ENCODE measurements at regions not wholly inside any gene's neighbourhood (a gene's known extent, or its start where the extent isn't known, plus 50 kb on each side); places are given as distances from the start of the nearest gene placed in this dataset.

- ATAC-seq (no peak), DNase-seq (no peak)
- H3K36me3 ChIP-seq (replicated peaks in 1 of 2; ENCODE audit: insufficient read depth in 1 of 2, low read depth in 2 of 2): no peaks in the 10 kb centered on the region
- no peaks in the 10 kb centered on the region for H3K9me3 ChIP-seq
- intact Hi-C loops (cut with DNase I): loop anchor here (10.0 kb wide), 1 partner anchor 143 kb away; no protein-coding TSS in a partner anchor
- no peaks in the 10 kb centered on the region for H3K27me3 ChIP-seq
- WGBS, 2 donors: 69 to 82% methylated on average over 6 of the region's 6 CpGs
- H3K4me3 ChIP-seq: no peak overlapping the region
- TF ChIP-seq POLR2A (IDR thresholded peaks at IDR 0.05): no peak
- TF ChIP-seq, protein P1, sequence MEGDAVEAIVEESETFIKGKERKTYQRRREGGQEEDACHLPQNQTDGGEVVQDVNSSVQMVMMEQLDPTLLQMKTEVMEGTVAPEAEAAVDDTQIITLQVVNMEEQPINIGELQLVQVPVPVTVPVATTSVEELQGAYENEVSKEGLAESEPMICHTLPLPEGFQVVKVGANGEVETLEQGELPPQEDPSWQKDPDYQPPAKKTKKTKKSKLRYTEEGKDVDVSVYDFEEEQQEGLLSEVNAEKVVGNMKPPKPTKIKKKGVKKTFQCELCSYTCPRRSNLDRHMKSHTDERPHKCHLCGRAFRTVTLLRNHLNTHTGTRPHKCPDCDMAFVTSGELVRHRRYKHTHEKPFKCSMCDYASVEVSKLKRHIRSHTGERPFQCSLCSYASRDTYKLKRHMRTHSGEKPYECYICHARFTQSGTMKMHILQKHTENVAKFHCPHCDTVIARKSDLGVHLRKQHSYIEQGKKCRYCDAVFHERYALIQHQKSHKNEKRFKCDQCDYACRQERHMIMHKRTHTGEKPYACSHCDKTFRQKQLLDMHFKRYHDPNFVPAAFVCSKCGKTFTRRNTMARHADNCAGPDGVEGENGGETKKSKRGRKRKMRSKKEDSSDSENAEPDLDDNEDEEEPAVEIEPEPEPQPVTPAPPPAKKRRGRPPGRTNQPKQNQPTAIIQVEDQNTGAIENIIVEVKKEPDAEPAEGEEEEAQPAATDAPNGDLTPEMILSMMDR (IDR thresholded peaks at IDR 0.05): no peak
- H3K4me1 ChIP-seq: no peaks in the 10 kb centered on the region
- no peak overlapping the region for H3K27ac ChIP-seq
Measured at GRCh38 chr9:93822229-93822628, 132.9 kb downstream of the BARX1 start.

- intact Hi-C loops (cut with DNase I): loop anchor here (10.0 kb wide), 1 partner anchor 143 kb away; no protein-coding TSS in a partner anchor
- no peak overlapping the region for H3K4me3 ChIP-seq
Measured at GRCh38 chr9:93821307-93821703, 133.8 kb downstream of the BARX1 start.

GRCh38 chr9:93820667-93821306 is 134.4 kb downstream of the BARX1 start:
- Histone ChIP-seq H3K27ac (no peak overlapping the region), H3K27me3 (no peaks in the 10 kb centered on the region), H3K9me3 (no peaks in the 10 kb centered on the region), H3K4me1 (no peaks in the 10 kb centered on the region), H3K36me3 (replicated peaks in 1 of 2; ENCODE audit: insufficient read depth in 1 of 2, low read depth in 2 of 2) (no peaks in the 10 kb centered on the region), H3K4me3 (no peak overlapping the region)
- no peak for TF ChIP-seq POLR2A (IDR thresholded peaks at IDR 0.05)
- TF ChIP-seq, protein P1 (IDR thresholded peaks at IDR 0.05): no peak
- DNase-seq: no peak
- intact Hi-C loops (cut with DNase I): loop anchor here (10.0 kb wide), 1 partner anchor 144 kb away; no protein-coding TSS in a partner anchor
- WGBS, 2 donors: 47% methylated on average over 6 of the region's 6 CpGs
- ATAC-seq: no peak

More at GRCh38 chr9:93821307-93821703, 133.8 kb downstream of the BARX1 start:
- no peaks in the 10 kb centered on the region for H3K36me3 ChIP-seq (replicated peaks in 1 of 2; ENCODE audit: insufficient read depth in 1 of 2, low read depth in 2 of 2)
- H3K27me3 ChIP-seq: no peaks in the 10 kb centered on the region
- no peak for TF ChIP-seq POLR2A (IDR thresholded peaks at IDR 0.05)
- TF ChIP-seq, protein P1 (IDR thresholded peaks at IDR 0.05): no peak
- H3K27ac ChIP-seq: no peak overlapping the region
- no peak for DNase-seq
- WGBS, 2 donors: 76 to 88% methylated on average over 2 of the region's 2 CpGs
- ATAC-seq: no peak
- H3K4me1 ChIP-seq: no peaks in the 10 kb centered on the region
- no peaks in the 10 kb centered on the region for H3K9me3 ChIP-seq

DNA sequence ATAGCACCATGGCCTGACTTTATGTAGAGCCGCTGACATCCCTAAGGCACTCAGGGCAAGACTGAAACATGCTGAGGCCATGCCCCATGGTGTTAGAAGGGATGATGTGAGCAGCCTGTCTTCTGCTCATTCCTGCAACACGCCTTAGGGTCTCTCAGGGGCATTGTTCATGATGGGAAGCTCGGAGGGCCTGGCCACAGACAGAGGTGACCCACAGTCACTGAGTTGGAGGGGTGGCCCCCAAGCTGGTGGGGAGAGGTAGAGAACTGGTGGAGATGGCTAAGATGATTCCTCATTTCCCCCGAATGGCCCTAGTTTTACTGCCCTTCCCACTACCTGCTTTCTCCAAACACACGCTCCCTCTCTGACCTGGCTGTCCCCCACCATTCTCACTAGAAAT is 135.2 kb downstream of the BARX1 start:
- intact Hi-C loops (cut with DNase I): loop anchor here (10.0 kb wide), 1 partner anchor 145 kb away; no protein-coding TSS in a partner anchor

More for the DNA sequence above, 135.2 kb downstream of the BARX1 start:
- Histone ChIP-seq H3K4me1 (no peaks in the 10 kb centered on the region), H3K27ac (no peak overlapping the region), H3K4me3 (no peak overlapping the region), H3K36me3 (replicated peaks in 1 of 2; ENCODE audit: insufficient read depth in 1 of 2, low read depth in 2 of 2) (no peaks in the 10 kb centered on the region), H3K27me3 (no peaks in the 10 kb centered on the region), H3K9me3 (no peaks in the 10 kb centered on the region)
- no peak for TF ChIP-seq POLR2A (IDR thresholded peaks at IDR 0.05)
- TF ChIP-seq, protein P1 (IDR thresholded peaks at IDR 0.05): no peak
- 82 to 83% methylated on average over 4 to 5 of the region's 5 CpGs for WGBS, 2 donors
- DNase-seq (no peak), ATAC-seq (no peak)

Measured in body of pancreas (tissue), 4 donors.